ENCODE measurements at regions not wholly inside any gene's neighbourhood (a gene's known extent, or its start where the extent isn't known, plus 50 kb on each side); places are given as distances from the start of the nearest gene placed in this dataset.

DNA sequence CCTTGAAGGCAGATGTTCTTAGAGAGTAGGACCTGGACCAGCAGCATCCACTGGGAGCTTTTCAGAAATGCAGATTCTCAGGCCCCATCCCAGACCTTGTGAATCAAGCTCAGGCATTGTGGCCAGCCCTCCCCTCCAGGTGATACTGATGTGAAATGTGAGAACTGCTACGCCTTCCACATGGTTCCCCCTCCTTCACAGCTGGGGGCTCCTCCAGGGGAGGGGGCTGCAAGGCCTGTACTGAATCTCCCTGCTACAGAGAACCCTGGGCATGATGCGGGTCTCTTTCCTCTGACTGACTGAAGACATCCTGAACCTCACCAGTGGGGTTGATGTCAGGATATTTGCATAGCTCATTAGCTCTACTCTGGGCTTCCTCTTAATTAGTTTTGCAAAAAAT lies 141.8 kb upstream of the CSF3R start:
- Histone ChIP-seq H3K9me3 (no peaks in the 10 kb centered on the region), H3K4me1 (no peaks in the 10 kb centered on the region), H3K27me3 (peaks cover 17% of the 10 kb centered on the region), H3K4me3 (no peak overlapping the region), H3K27ac (no peak overlapping the region), H3K36me3 (no peaks in the 10 kb centered on the region)
- DNase-seq: no peak
- WGBS, 2 donors (ENCODE audit: low coverage in 1 of 2): 64% methylated on average over 2 of the region's 2 CpGs; no CpG with 5 or more reads in 1 of the 2 donors
- intact Hi-C loops (cut with DNase I; ENCODE audit: low total_unique reads): no loop called here
- TF ChIP-seq POLR2AphosphoS5 (IDR thresholded peaks at IDR 0.05) (no peak), POLR2A (IDR thresholded peaks at IDR 0.05) (no peak), EP300 (IDR thresholded peaks at IDR 0.05; ENCODE audit: low read depth) (no peak)
- TF ChIP-seq, protein P1, sequence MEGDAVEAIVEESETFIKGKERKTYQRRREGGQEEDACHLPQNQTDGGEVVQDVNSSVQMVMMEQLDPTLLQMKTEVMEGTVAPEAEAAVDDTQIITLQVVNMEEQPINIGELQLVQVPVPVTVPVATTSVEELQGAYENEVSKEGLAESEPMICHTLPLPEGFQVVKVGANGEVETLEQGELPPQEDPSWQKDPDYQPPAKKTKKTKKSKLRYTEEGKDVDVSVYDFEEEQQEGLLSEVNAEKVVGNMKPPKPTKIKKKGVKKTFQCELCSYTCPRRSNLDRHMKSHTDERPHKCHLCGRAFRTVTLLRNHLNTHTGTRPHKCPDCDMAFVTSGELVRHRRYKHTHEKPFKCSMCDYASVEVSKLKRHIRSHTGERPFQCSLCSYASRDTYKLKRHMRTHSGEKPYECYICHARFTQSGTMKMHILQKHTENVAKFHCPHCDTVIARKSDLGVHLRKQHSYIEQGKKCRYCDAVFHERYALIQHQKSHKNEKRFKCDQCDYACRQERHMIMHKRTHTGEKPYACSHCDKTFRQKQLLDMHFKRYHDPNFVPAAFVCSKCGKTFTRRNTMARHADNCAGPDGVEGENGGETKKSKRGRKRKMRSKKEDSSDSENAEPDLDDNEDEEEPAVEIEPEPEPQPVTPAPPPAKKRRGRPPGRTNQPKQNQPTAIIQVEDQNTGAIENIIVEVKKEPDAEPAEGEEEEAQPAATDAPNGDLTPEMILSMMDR (IDR thresholded peaks at IDR 0.05): no peak
- in situ Hi-C loops (cut with MboI; ENCODE audit: low pct_ligation_motif_present in 1 of 4, low pct_unique_long_range_greater_than_20kb in 1 of 4, low sequenced_read_pairs in 3 of 4): no loop called here

DNA sequence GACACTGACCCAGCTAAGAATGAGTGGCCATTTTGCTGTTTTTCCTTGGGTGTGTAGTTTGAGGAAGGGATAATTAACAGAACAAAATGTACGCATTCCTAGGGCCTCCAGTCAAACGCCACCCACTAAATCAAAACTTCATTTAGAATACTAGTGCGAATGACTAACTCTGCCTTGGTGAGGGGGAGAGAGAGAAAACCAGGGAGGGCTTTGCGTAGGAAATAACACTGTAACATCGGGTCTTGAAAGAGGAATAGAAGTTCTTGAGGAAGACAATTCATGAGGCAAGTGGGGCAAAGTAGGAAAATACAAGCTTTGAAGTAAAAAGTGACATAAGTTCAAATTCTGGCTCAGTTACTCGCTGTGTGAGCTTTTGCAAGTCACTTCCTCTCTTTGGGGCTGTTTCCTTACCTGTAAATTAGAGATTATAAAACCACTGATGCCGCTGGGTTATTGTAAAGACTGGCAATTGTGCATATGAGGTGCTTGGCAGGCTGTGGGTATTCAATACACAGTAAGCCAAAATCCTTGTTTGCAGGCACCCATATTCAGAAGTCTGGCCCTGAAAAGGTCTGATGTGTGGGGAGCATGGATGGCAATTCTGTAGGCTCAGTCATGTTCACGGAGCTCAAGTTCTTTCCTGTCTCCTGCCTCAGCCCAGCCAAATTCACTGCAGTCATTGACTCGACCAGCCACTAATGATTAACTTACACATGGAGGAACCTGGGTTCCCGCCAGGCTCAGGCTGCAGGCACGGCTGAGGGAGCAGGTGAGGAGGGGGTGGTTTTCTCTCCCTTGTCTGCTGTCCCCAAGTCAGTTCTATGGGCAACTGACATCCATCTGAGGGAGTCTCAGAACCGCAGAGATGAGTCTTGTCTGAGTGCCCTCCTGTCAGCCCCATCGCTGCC lies 140.3 kb upstream of the CSF3R start:
- Histone ChIP-seq H3K36me3 (no peaks in the 10 kb centered on the region), H3K27ac (no peak overlapping the region), H3K4me3 (no peak overlapping the region), H3K27me3 (peaks cover 17% of the 10 kb centered on the region), H3K9me3 (no peaks in the 10 kb centered on the region), H3K4me1 (no peaks in the 10 kb centered on the region)
- in situ Hi-C loops (cut with MboI; ENCODE audit: low pct_ligation_motif_present in 1 of 4, low pct_unique_long_range_greater_than_20kb in 1 of 4, low sequenced_read_pairs in 3 of 4) (no loop called here), intact Hi-C loops (cut with DNase I; ENCODE audit: low total_unique reads) (no loop called here)
- TF ChIP-seq, protein P1 (IDR thresholded peaks at IDR 0.05): no peak
- TF ChIP-seq EP300 (IDR thresholded peaks at IDR 0.05; ENCODE audit: low read depth) (no peak), POLR2A (IDR thresholded peaks at IDR 0.05) (no peak), POLR2AphosphoS5 (IDR thresholded peaks at IDR 0.05) (no peak)
- DNase-seq: peak; percentile 19
- WGBS, 2 donors (ENCODE audit: low coverage in 1 of 2): 28% methylated on average over 13 of the region's 13 CpGs; no CpG with 5 or more reads in 1 of the 2 donors

DNA sequence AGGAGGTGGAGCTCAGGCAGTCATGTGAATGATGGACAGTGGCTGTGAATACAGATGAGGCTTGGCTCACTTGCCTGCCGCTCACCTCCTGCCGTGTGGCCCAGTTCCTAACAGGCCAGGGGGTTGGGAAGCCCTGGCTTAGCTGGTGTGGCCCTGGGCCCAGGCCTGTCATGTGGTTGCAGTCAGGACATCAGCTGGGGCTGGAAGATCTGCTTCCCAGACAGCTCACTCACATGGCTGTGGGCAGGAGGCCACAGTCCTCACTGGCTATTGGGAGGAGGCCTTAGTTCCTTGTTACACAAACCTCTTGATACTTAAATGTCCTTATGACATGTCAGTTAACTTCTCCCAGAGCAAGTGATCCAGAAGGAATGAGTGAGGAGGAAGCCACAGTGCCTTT lies 138.8 kb upstream of the CSF3R start:
- TF ChIP-seq, protein P1 (IDR thresholded peaks at IDR 0.05): no peak
- TF ChIP-seq EP300 (IDR thresholded peaks at IDR 0.05; ENCODE audit: low read depth) (no peak), POLR2A (IDR thresholded peaks at IDR 0.05) (no peak), POLR2AphosphoS5 (IDR thresholded peaks at IDR 0.05) (no peak)
- WGBS, 2 donors (ENCODE audit: low coverage in 1 of 2): 93% methylated on average over 2 of the region's 2 CpGs; no CpG with 5 or more reads in 1 of the 2 donors
- H3K4me3 ChIP-seq: no peak overlapping the region
- peaks cover 17% of the 10 kb centered on the region for H3K27me3 ChIP-seq
- no peaks in the 10 kb centered on the region for H3K36me3 ChIP-seq
- H3K9me3 ChIP-seq: no peaks in the 10 kb centered on the region
- in situ Hi-C loops (cut with MboI; ENCODE audit: low pct_ligation_motif_present in 1 of 4, low pct_unique_long_range_greater_than_20kb in 1 of 4, low sequenced_read_pairs in 3 of 4) (no loop called here), intact Hi-C loops (cut with DNase I; ENCODE audit: low total_unique reads) (no loop called here)
- H3K27ac ChIP-seq: no peak overlapping the region
- no peak for DNase-seq
- no peaks in the 10 kb centered on the region for H3K4me1 ChIP-seq

DNA sequence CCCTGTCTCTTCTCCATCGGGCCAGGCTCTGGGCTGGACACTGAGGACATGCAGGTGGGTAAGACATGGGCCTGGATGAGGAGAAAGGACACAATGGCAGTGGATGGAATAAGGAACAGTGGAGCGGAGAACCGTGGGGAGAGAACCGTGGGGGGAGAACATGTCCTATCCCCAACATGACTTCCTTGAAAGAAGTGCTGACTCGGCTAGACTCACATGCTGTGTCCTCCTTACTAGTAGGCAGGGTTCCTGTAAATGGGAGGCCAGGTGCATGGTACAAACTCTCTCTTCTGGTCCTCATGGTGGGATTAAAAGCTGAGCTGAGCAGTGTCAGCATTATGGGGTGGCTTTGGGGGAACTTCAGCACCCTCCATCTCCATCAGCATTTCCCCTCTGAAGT lies 137.4 kb upstream of the CSF3R start:
- H3K27ac ChIP-seq: no peak overlapping the region
- TF ChIP-seq POLR2A (IDR thresholded peaks at IDR 0.05): no peak
- H3K4me3 ChIP-seq: no peak overlapping the region
- 82% methylated on average over 5 of the region's 5 CpGs; no CpG with 5 or more reads in 1 of the 2 donors for WGBS, 2 donors (ENCODE audit: low coverage in 1 of 2)
- peaks cover 13% of the 10 kb centered on the region for H3K27me3 ChIP-seq
- intact Hi-C loops (cut with DNase I; ENCODE audit: low total_unique reads): no loop called here
- no peak for DNase-seq
- in situ Hi-C loops (cut with MboI; ENCODE audit: low pct_ligation_motif_present in 1 of 4, low pct_unique_long_range_greater_than_20kb in 1 of 4, low sequenced_read_pairs in 3 of 4): no loop called here
- H3K4me1 ChIP-seq: no peaks in the 10 kb centered on the region
- H3K36me3 ChIP-seq: no peaks in the 10 kb centered on the region
- no peaks in the 10 kb centered on the region for H3K9me3 ChIP-seq

Data from transverse colon (tissue), 4 donors.